GM23338 (cell line): ENCODE measurements at regions not wholly inside any gene's neighbourhood (a gene's known extent, or its start where the extent isn't known, plus 50 kb on each side); places are given as distances from the start of the nearest gene placed in this dataset.

Experiments
- CREB1 ChIP-seq: fragments of 250-450 bp; sonication (Bioruptor Pico); IDR thresholded peaks from 2 replicates; pipeline ENCODE4 v1.5.0; 2020; ENCODE audit warnings: low read depth, mild to moderate bottlenecking, moderate library complexity
- EZH2 ChIP-seq: fragments of 200-600 bp; sonication (generic); IDR thresholded peaks from one replicate; pipeline ENCODE4 v1.8.0; 2017; ENCODE audit warnings: antibody characterized with exemption, mild to moderate bottlenecking, low read depth; ENCODE audit not compliant: unreplicated experiment
- EZH2phosphoT487 ChIP-seq: fragments of 200-600 bp; sonication (generic); IDR thresholded peaks from one replicate; pipeline ENCODE4 v1.8.1; 2018; ENCODE audit warnings: antibody characterized with exemption; ENCODE audit not compliant: unreplicated experiment
- POLR2AphosphoS5 ChIP-seq: IDR thresholded peaks from 2 replicates; pipeline ENCODE4 v1.6.1; 2016; ENCODE audit warnings: antibody characterized with exemption, low read depth
- REST ChIP-seq: IDR thresholded peaks from one replicate; pipeline ENCODE4 v1.6.1; 2018; ENCODE audit warnings: antibody characterized with exemption; ENCODE audit not compliant: unreplicated experiment
- ZNF114 ChIP-seq: fragments of 250-450 bp; sonication (Bioruptor Pico); IDR thresholded peaks from 2 replicates; pipeline ENCODE4 v1.5.0; 2020; ENCODE audit warnings: mild to moderate bottlenecking, moderate library complexity
- TF ChIP-seq, protein P1 (sequence below), 2 experiments: fragments of 200-600 bp in 1 of 2; sonication (generic) in 1 of 2; conservative IDR thresholded peaks; 2 replicates each; pipeline versions ENCODE4 v1.5.1 to v1.6.1; 2016 to 2017; ENCODE audit warnings: antibody characterized with exemption in 2 of 2, low read depth in 2 of 2, mild to moderate bottlenecking in 2 of 2, moderate library complexity in 1 of 2

GRCh38 chr5:9957214-9957613 is 292.5 kb downstream of the ATPSCKMT start:
- TF ChIP-seq POLR2AphosphoS5 (no peak), REST (no peak), EZH2 (no peak), EZH2phosphoT487 (no peak), ZNF114 (no peak), CREB1 (CRISPR knock-in tag) (no peak)
- TF ChIP-seq, protein P1, sequence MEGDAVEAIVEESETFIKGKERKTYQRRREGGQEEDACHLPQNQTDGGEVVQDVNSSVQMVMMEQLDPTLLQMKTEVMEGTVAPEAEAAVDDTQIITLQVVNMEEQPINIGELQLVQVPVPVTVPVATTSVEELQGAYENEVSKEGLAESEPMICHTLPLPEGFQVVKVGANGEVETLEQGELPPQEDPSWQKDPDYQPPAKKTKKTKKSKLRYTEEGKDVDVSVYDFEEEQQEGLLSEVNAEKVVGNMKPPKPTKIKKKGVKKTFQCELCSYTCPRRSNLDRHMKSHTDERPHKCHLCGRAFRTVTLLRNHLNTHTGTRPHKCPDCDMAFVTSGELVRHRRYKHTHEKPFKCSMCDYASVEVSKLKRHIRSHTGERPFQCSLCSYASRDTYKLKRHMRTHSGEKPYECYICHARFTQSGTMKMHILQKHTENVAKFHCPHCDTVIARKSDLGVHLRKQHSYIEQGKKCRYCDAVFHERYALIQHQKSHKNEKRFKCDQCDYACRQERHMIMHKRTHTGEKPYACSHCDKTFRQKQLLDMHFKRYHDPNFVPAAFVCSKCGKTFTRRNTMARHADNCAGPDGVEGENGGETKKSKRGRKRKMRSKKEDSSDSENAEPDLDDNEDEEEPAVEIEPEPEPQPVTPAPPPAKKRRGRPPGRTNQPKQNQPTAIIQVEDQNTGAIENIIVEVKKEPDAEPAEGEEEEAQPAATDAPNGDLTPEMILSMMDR (conservative IDR thresholded peaks at IDR 0.05; ENCODE audit: low read depth in 2 of 2) = no peak
